ENCODE measurements at regions not wholly inside any gene's neighbourhood (a gene's known extent, or its start where the extent isn't known, plus 50 kb on each side); places are given as distances from the start of the nearest gene placed in this dataset.

DNA sequence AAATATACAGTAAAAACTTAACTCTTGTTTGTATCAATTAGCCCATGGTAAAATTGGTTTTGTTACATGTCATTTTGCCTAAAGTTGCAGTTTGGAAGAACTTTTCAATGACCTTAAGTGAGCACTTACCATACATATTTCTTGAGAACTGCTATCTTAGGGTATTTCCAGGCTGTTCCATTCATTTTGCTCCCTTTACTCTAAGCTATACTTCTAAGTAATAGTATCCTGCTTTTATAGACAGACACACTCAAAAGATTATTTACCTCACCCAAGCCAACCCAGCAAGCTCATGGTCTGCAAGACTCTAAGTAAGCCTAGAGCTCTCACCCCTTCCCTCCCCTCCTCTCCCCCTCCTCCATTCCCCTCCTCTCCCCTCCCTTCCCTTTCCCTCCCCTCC lies 294.0 kb downstream of the HS3ST1 start:
- no peaks in the 10 kb centered on the region for H3K27me3 ChIP-seq
- intact Hi-C loops (cut with DNase I; ENCODE audit: low total_unique reads), result no loop called here
- in situ Hi-C loops (cut with MboI; ENCODE audit: low pct_ligation_motif_present in 1 of 4, low pct_unique_long_range_greater_than_20kb in 1 of 4, low sequenced_read_pairs in 3 of 4), result no loop called here

DNA sequence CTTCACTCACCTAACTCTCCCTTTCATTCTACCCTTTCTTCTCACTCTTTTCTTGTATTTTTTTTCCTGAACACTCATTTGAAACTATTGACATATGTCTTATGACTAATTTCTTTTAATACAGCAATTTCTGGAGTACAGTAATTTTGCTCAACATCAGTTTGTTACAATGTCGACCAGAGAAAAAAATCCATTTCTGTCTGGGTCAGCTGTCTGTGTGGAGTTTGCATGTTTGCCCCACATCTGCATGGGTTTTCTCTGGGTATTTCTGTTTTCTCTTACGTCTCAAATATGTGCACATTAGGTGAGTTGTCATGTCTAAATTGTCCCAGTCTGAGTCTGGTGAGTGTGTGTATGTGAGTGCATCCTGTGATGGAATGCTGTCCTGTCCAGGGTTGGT lies 294.8 kb downstream of the HS3ST1 start:
- H3K36me3 ChIP-seq, result no peaks in the 10 kb centered on the region
- in situ Hi-C loops (cut with MboI; ENCODE audit: low pct_ligation_motif_present in 1 of 4, low pct_unique_long_range_greater_than_20kb in 1 of 4, low sequenced_read_pairs in 3 of 4) (no loop called here), intact Hi-C loops (cut with DNase I; ENCODE audit: low total_unique reads) (no loop called here)
- peaks cover 0 to 8% (median 3%) of the 10 kb centered on the region in 4 donors for H3K4me1 ChIP-seq
- H3K27ac ChIP-seq, result no peak overlapping the region
- no peaks in the 10 kb centered on the region for H3K27me3 ChIP-seq
- DNase-seq, result no peak
- no peak overlapping the region for H3K4me3 ChIP-seq
- no peak for TF ChIP-seq POLR2AphosphoS5 (IDR thresholded peaks at IDR 0.05)
- TF ChIP-seq, protein P1, sequence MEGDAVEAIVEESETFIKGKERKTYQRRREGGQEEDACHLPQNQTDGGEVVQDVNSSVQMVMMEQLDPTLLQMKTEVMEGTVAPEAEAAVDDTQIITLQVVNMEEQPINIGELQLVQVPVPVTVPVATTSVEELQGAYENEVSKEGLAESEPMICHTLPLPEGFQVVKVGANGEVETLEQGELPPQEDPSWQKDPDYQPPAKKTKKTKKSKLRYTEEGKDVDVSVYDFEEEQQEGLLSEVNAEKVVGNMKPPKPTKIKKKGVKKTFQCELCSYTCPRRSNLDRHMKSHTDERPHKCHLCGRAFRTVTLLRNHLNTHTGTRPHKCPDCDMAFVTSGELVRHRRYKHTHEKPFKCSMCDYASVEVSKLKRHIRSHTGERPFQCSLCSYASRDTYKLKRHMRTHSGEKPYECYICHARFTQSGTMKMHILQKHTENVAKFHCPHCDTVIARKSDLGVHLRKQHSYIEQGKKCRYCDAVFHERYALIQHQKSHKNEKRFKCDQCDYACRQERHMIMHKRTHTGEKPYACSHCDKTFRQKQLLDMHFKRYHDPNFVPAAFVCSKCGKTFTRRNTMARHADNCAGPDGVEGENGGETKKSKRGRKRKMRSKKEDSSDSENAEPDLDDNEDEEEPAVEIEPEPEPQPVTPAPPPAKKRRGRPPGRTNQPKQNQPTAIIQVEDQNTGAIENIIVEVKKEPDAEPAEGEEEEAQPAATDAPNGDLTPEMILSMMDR (IDR thresholded peaks at IDR 0.05), result no peak
- TF ChIP-seq POLR2A (IDR thresholded peaks at IDR 0.05), result no peak
- no peak for TF ChIP-seq EP300 (IDR thresholded peaks at IDR 0.05; ENCODE audit: low read depth)
- H3K9me3 ChIP-seq, result no peaks in the 10 kb centered on the region
- 62 to 80% methylated on average over 2 of the region's 2 CpGs for WGBS, 2 donors (ENCODE audit: low coverage in 1 of 2)

More for the DNA sequence above, 294.0 kb downstream of the HS3ST1 start:
- H3K36me3 ChIP-seq, result no peaks in the 10 kb centered on the region
- H3K4me3 ChIP-seq, result no peak overlapping the region
- peaks cover 0 to 8% (median 3%) of the 10 kb centered on the region in 4 donors for H3K4me1 ChIP-seq
- TF ChIP-seq EP300 (IDR thresholded peaks at IDR 0.05; ENCODE audit: low read depth), result no peak
- no peak for TF ChIP-seq POLR2A (IDR thresholded peaks at IDR 0.05)
- no peak overlapping the region for H3K27ac ChIP-seq
- H3K9me3 ChIP-seq, result no peaks in the 10 kb centered on the region
- no peak for DNase-seq

DNA sequence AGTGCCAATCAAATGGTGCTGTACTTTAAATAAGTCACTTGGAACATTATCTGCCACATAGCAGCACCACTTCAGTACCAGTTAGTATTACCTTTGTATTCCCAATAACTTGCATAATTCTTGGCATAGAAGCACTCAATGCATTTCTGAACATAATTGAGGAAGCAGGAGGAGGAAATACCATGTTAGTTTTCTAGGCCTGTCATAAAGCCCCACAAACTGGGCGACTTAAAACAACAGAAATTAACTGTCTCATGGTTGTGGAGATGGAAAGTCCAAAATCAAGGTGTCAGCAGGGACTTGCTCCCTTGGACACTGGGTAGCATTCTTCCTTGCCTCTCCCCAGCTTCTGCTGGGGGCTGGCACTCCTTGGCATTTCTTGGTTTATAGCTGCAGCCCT lies 296.2 kb downstream of the HS3ST1 start:
- no peak overlapping the region for H3K4me3 ChIP-seq
- H3K4me1 ChIP-seq, result peaks cover 0 to 8% (median 3%) of the 10 kb centered on the region in 4 donors
- in situ Hi-C loops (cut with MboI; ENCODE audit: low pct_ligation_motif_present in 1 of 4, low pct_unique_long_range_greater_than_20kb in 1 of 4, low sequenced_read_pairs in 3 of 4), result no loop called here
- no peaks in the 10 kb centered on the region for H3K36me3 ChIP-seq
- intact Hi-C loops (cut with DNase I; ENCODE audit: low total_unique reads), result no loop called here
- no peak for DNase-seq
- H3K27ac ChIP-seq, result no peak overlapping the region
- no peaks in the 10 kb centered on the region for H3K9me3 ChIP-seq
- no peaks in the 10 kb centered on the region for H3K27me3 ChIP-seq
- no peak for TF ChIP-seq POLR2A (IDR thresholded peaks at IDR 0.05)
- TF ChIP-seq, protein P1 (IDR thresholded peaks at IDR 0.05), result no peak
- WGBS, 2 donors (ENCODE audit: low coverage in 1 of 2), result 29 to 32% methylated on average over 1 of the region's 1 CpG

- H3K4me3 ChIP-seq, result no peak overlapping the region
- WGBS, 2 donors (ENCODE audit: low coverage in 1 of 2), result 94 to 96% methylated on average over 3 of the region's 3 CpGs
- no peaks in the 10 kb centered on the region for H3K27me3 ChIP-seq
- no peak overlapping the region for H3K27ac ChIP-seq
- no peaks in the 10 kb centered on the region for H3K9me3 ChIP-seq
- peaks cover 0 to 8% (median 3%) of the 10 kb centered on the region in 4 donors for H3K4me1 ChIP-seq
- TF ChIP-seq POLR2AphosphoS5 (IDR thresholded peaks at IDR 0.05) (no peak), EP300 (IDR thresholded peaks at IDR 0.05; ENCODE audit: low read depth) (no peak), POLR2A (IDR thresholded peaks at IDR 0.05) (no peak)
- TF ChIP-seq, protein P1 (IDR thresholded peaks at IDR 0.05), result no peak
- intact Hi-C loops (cut with DNase I; ENCODE audit: low total_unique reads), result no loop called here
- in situ Hi-C loops (cut with MboI; ENCODE audit: low pct_ligation_motif_present in 1 of 4, low pct_unique_long_range_greater_than_20kb in 1 of 4, low sequenced_read_pairs in 3 of 4), result no loop called here
- H3K36me3 ChIP-seq, result no peaks in the 10 kb centered on the region
- DNase-seq, result no peak
Observed at GRCh38 chr4:11131491-11131890, 297.2 kb downstream of the HS3ST1 start.

- no peaks in the 10 kb centered on the region for H3K36me3 ChIP-seq
- TF ChIP-seq POLR2AphosphoS5 (IDR thresholded peaks at IDR 0.05), result no peak
- TF ChIP-seq, protein P1 (IDR thresholded peaks at IDR 0.05), result no peak
- TF ChIP-seq POLR2A (IDR thresholded peaks at IDR 0.05), result no peak
- no peak for TF ChIP-seq EP300 (IDR thresholded peaks at IDR 0.05; ENCODE audit: low read depth)
- intact Hi-C loops (cut with DNase I; ENCODE audit: low total_unique reads), result no loop called here
- H3K27ac ChIP-seq, result no peak overlapping the region
- WGBS, 2 donors (ENCODE audit: low coverage in 1 of 2), result 91 to 95% methylated on average over 4 of the region's 4 CpGs
- no peak for DNase-seq
- no peaks in the 10 kb centered on the region for H3K9me3 ChIP-seq
- H3K4me3 ChIP-seq, result no peak overlapping the region
- no peaks in the 10 kb centered on the region for H3K27me3 ChIP-seq
- in situ Hi-C loops (cut with MboI; ENCODE audit: low pct_ligation_motif_present in 1 of 4, low pct_unique_long_range_greater_than_20kb in 1 of 4, low sequenced_read_pairs in 3 of 4), result no loop called here
- H3K4me1 ChIP-seq, result peaks cover 0 to 8% (median 3%) of the 10 kb centered on the region in 4 donors
Observed at GRCh38 chr4:11130195-11130970, 298.3 kb downstream of the HS3ST1 start.
